ENCODE measurements at regions not wholly inside any gene's neighbourhood (a gene's known extent, or its start where the extent isn't known, plus 50 kb on each side); places are given as distances from the start of the nearest gene placed in this dataset.

GRCh38 chr4:84070289-84070688 lies 428.8 kb downstream of the NKX6-1 start:
- no peaks in the 10 kb centered on the region for H4K20me1 ChIP-seq (ENCODE audit: control insufficient read depth, insufficient read depth, insufficient read length)
- H3K79me1 ChIP-seq (ENCODE audit: insufficient read depth, low read depth, low read length, poor library complexity, severe bottlenecking), result no peaks in the 10 kb centered on the region
- H2BK15ac ChIP-seq (ENCODE audit: low read depth, low read length), result no peak overlapping the region
- H3K4me1 Mint-ChIP-seq, result peaks cover 7 to 9% of the 10 kb centered on the region in 2 experiments; a peak in 3 of 4 replicates
- H3K27ac ChIP-seq (ENCODE audit: insufficient read length, low read depth, low read length), result no peak overlapping the region
- H4K91ac ChIP-seq (ENCODE audit: insufficient read length, low read depth, low read length), result no peak overlapping the region
- no peak overlapping the region for H3K4ac ChIP-seq (ENCODE audit: low read depth, low read length)
- no peak overlapping the region for H2BK20ac ChIP-seq (ENCODE audit: low read depth, low read length, poor library complexity, severe bottlenecking)
- H3K9me3 ChIP-seq (ENCODE audit: control insufficient read depth, low read depth, low read length), result no peaks in the 10 kb centered on the region
- H3K23ac ChIP-seq (ENCODE audit: insufficient read length, low read depth, low read length), result no peak overlapping the region
- no peak overlapping the region for H3T11ph ChIP-seq (ENCODE audit: low read length)
- no peak overlapping the region for H2AK5ac ChIP-seq (ENCODE audit: insufficient read length, low read length)
- H4K5ac ChIP-seq (ENCODE audit: insufficient read length, low read depth, low read length), result no peak overlapping the region
- no CpG with 5 or more reads among the region's 11 CpGs for WGBS (ENCODE audit: extremely low coverage, insufficient read length, low lambda C conversion rate)
- H3K4me1 ChIP-seq (ENCODE audit: insufficient read depth, low read length), result no peaks in the 10 kb centered on the region
- no peak overlapping the region for H3K9ac ChIP-seq (ENCODE audit: extremely low read depth, insufficient read length, low read length)
- H3K4me3 Mint-ChIP-seq, result no peak overlapping the region
- no peak overlapping the region for H3K56ac ChIP-seq (ENCODE audit: insufficient read length, low read depth, low read length)
- H3K27ac Mint-ChIP-seq, result peak overlapping the region in 1 of 3 experiments; percentile 36; a peak in 1 of 7 replicates
- H3K27me3 ChIP-seq (ENCODE audit: insufficient read depth, low read length), result no peaks in the 10 kb centered on the region
- no peak for TF ChIP-seq CTCF (conservative IDR thresholded peaks at IDR 0.05)
- H3K14ac ChIP-seq (ENCODE audit: insufficient read depth, low read length), result no peak overlapping the region
- no peaks in the 10 kb centered on the region for H3K23me2 ChIP-seq (ENCODE audit: insufficient read length, low read depth, low read length, poor library complexity, severe bottlenecking)
- H3K36me3 Mint-ChIP-seq (ENCODE audit: insufficient read depth in 1 of 3, low read depth in 3 of 3), result no peaks in the 10 kb centered on the region
- H3K18ac ChIP-seq (ENCODE audit: insufficient read length, low read depth, low read length), result no peak overlapping the region
- H2BK12ac ChIP-seq (ENCODE audit: insufficient read length, low read depth, low read length), result no peak overlapping the region
- no peaks in the 10 kb centered on the region for H3K9me3 Mint-ChIP-seq
- H3K27me3 Mint-ChIP-seq (ENCODE audit: low read depth), result no peaks in the 10 kb centered on the region
- H2BK5ac ChIP-seq (ENCODE audit: insufficient read length, low read length), result no peak overlapping the region
- H2BK120ac ChIP-seq (ENCODE audit: low read depth, low read length, poor library complexity, severe bottlenecking), result no peak overlapping the region
- no peak overlapping the region for H4K8ac ChIP-seq (replicated peaks; ENCODE audit: insufficient read length, low read depth, low read length)
- no peak overlapping the region for H2AFZ ChIP-seq (ENCODE audit: low read length)
- no peak overlapping the region for H3K4me2 ChIP-seq (ENCODE audit: insufficient read depth, insufficient read length, low read length)
- no peak for DNase-seq
- H3K79me2 ChIP-seq (ENCODE audit: insufficient read depth, low read length), result no peaks in the 10 kb centered on the region
